SKM-1 treated with dmso at 0.1 percent for 144 hours (cell line): ENCODE measurements at regions not wholly inside any gene's neighbourhood (a gene's known extent, or its start where the extent isn't known, plus 50 kb on each side); places are given as distances from the start of the nearest gene placed in this dataset.
"Not testable (repeated sequence)": the region's sequence is repeated elsewhere in the genome, so short reads cannot be mapped to it uniquely, and the experiment has no call there.

Experiments
- DNase-seq: peaks from one replicate; lab custom pipeline; 2025; ENCODE audit not compliant: unreplicated experiment; lab: John Stamatoyannopoulos, UW

DNA sequence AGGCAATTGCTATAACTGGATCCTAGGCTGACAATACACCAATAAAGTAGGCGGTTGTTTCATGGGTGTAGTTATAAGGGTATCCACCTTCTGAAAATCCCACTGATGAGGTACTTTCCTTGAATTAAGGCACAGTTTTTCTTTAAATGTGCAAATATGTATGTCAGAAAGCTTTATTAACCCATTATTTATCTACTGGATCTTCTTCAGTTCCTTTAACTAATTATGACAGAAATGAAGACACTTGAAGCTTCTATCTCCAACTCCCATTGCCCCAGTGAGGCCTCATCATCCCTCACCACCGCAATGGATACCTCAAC is 159.6 kb upstream of the KLF3 start:
- no peak for DNase-seq

GRCh38 chr4:38509551-38509950 is 154.4 kb upstream of the KLF3 start:
- no peak for DNase-seq

DNA sequence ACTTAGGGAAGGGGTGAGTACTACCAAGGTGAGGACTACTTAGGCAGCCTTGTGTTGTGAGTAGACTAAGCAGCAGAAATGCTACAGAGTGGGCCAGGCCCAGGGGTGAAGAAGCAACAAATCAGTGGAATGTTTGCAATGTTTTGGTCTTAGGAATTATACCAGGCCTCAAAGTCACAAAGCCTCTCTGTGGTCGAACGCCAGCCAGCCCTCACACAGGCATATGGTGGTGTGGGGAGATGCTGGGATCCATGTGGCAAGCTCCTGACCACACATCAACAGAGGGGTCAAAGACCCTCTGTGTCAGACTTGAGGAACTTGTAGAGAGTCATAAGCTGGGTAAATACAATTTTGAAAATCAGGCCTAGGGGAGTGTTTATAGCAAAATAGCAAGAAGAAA is 153.8 kb upstream of the KLF3 start:
- DNase-seq, result no peak

DNA sequence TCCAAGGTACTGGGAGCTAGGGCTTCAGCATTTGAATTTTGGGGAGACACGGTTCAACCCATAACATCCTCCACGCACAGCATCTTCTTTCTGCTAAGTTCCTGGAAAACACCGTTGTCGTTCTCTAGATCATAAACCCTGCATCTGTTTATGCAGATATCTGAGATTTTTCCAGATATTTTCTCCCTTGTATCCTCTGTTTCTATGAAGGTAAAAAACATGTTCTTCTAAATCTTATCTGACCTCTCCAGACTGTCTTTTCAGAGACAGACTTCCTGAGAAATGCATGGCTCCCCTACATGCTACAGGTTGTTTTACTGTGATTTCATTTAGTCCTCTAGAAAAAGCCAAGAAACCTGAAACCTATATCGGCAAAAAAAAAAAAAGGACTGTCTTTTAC is 152.3 kb upstream of the KLF3 start:
- DNase-seq, result no peak

- no peak for DNase-seq
Measured at GRCh38 chr4:38512840-38513239, 151.2 kb upstream of the KLF3 start.

DNA sequence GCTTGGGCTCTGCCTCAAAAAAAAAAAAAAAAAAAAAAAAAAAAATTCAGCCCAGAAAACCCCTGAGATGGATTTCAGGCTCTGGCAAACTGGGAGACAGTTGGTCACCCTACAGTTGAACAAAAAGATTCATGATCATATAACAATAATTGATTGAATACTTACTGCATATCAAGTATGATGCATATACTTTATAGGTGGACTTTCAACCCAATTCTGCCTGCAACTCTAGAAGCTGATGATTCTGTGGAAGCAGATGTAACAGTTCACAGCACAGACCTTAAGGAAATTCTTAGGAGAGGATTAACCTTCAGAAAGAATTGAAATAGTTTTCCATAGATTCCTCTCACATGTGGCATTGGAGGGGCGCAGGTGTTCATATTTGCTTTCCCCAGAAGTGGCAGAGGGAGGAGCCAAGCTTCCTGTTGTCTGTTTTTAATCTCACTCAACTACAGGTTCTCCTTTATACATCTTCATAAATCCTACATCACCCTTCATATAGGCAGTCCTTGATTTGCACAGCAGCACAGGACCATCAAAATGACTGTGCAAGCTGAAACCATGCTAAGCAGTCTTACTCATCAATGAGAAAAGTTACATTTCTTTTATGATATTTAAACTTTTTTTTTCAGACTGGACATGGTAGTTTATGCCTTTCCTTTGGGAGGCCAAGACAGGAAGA is 149.4 kb upstream of the KLF3 start:
- DNase-seq, result no peak

DNA sequence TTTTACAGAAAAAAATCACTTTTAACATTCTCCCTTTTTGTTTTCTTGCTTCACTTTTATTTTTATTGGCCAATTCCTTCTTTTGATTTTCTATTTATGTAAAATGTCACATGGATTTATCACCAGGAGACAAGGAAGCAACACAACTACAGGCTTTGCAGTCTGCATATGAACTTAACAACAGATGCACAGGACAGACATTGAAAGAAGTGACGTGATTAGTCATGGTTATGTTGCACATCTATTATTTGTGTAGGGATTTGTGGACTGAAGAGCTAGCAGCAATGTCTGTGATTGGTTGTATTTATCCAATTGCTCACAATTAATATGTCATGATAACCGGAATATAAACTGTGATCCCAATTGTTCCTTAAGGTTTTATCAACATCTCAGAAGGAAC is 147.8 kb upstream of the KLF3 start:
- DNase-seq, result no peak

- DNase-seq, result peak; percentile 8
Measured at GRCh38 chr4:38519666-38520065, 144.3 kb upstream of the KLF3 start.

DNA sequence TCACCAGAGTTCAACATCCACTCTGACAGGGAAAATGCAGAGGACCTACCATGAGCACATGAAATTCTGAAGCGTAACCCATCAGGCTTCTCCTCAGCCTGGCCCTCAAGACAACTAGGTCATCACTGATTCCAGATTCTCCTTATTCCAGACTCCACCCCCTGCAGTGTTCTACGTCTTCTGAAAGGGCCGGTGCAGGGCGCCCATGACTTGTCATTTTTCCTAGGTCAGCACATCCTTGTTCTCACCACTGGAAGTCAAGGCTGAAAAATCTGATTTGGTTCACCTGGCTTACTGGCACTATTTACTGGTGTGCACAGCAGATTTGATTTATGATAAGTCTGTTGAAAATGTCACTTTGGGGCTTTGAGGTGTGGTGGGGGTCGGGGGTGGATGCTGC is 140.9 kb upstream of the KLF3 start:
- no peak for DNase-seq

DNA sequence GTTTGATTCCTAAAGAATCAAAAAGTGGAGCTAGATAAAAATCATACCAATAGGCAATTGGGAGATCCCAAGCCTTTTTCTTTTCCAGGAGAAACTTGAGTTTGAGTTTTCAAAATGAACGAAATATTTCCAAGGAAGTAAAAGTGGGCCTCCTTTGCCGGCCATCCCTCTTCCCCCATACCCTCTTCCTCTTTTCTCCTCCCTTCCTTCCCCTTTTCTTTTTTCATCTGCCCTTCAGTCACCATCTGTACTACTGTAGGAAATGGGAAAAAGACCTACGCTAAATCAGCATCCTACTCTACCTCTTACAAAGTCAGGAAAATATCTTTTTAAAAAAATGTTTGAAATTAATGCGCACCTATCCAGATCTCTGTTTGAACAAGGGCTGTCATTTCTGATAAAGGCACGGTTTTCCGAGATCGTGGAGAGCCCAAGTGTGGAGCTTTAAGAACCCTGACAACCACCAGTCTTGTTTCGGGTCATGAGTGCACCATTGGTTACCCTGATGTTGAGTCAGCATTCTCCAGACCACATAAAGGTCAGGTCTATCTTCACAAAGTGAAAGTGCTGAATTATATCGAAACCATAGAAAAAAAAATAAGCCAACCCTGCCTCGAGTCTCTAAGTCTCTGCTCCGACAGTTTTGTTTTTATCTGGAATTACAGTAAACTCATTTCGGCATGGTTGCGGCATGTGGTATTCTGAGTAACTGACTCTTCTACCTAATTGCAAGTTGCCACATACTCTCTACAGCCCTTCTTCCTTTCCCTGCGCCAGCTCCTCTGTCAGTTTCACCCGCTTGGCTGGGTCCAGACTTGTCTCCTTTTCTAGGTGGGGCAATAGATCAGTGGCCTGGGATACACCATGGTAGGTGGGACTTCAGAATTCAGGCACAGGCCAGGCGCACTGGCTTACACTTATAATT is 140.2 kb upstream of the KLF3 start:
- DNase-seq, result peak; percentile 34

GRCh38 chr4:38526412-38526811 is 137.6 kb upstream of the KLF3 start:
- no peak for DNase-seq

DNA sequence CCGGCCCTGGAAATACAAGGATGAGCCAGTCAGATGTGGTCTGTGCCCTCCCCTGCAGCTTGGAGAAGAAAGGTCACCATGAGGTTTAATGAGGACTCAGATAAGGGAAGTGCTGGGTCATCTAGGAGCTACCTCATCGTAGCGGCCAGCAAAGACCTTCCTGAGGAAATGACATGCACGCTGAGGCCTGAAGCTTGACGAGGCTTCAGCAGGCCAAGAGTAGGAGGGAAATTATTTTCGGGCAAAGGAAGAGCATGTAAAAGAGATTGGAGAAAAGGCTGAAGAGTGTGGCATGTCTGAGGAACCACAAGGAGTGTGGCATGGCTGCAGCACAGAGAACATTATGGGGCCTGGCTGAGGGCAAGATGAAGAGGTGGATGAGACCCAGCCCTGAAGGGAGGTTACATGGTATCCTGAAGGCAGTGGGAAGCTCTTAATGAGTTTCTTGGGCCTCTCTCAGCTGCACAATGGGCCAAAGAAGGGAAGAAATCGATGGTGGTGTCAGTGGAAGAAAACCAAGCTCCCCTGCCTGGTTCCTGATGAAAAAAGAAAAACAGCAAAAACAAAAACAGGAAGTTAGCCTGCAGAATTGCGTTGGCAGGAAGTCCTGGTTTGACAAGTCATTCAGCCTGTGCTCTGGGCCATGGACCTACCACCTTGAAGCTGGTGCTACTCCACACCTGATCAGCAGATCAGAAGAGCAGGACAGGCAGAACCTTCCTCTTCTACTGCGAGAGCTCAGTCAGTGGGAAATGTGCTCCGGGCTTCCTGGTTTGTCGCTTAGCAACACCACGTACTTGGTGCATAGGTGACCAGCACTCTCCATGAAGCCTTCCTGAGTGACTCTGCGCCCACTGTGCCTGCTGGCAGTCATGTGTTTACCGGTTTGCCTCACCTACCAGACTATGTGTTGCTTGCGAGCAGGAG is 134.5 kb upstream of the KLF3 start:
- peak; percentile 93 for DNase-seq

- DNase-seq, result no peak
Measured at GRCh38 chr4:38530486-38530885, 133.5 kb upstream of the KLF3 start.

DNA sequence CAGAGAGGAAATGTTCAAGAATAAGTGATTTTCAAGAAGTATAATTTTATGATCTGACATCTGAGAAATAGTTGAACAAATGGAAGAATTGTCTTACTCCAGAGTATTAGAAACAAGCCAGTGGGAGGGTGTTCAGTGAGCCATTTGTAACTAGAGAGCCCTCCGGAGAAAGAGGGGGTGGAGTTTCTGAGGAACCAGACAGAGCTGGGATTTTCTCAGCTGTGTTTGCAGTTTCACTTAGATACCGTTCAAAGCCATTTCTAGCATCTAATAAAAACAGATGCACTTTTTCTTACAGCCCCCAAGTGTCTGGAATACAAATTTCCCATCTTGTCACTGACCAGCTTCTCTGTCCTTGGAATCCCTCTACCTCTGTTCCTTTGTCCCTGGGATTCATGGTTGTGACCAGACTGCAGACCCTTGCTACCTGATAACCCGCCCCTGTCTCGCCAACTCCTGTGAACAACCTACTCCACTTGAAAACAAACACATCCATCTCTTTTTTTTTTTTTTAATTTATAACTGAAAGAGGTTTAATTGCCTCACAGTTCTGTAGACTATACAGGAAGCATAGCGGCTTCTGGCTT is 132.8 kb upstream of the KLF3 start:
- DNase-seq, result no peak

DNA sequence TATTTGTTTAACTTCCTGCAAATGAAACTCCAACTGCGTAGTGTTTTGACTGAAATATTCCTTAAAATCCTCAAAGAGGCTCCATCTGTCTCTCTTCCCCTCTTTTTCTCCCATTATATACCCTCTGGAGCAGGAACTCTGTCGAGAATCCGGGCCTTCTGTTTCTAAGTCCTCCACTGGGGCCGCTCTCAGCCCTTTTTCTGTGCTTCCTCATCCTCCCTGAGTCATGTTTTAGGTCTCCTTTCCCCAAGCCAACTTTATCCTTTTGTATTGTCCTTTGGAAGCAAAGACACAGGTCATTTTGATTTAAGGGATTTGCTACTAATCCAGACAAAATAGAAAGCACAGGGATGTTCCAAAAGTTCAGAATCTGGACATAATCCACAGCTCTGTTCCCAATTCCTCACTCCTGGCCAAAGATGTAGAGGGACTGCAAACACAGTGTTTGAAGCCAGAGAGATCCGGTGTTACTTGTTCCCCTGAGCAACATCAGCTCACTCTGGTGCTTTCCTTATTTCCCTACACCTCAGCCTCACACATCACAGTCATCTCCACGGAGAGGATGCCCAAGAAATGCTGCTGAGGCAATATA is 131.0 kb upstream of the KLF3 start:
- no peak for DNase-seq

GRCh38 chr4:38534344-38535045 is 129.5 kb upstream of the KLF3 start:
- DNase-seq, result no peak

- DNase-seq, result not testable (repeated sequence)
Measured at GRCh38 chr4:38535071-38535470, 128.9 kb upstream of the KLF3 start.

DNA sequence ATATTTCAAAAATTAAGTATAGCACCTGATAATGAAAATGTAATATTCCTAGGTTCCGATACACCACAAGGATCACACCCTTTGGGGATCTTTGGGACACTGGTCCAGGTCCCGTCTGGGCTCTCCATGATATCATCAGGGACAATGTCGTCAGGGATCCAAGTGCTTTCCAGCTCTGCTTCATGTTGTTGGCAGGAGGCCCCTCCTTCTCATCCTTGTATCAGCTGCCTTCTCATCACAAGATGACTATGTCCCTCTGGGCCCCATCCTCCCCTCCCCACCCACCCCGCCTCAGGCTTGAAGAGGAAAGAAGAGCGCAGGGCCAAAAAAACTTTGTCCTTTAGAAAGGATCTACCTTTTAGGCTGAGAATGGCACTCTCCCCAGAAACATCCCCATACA is 128.3 kb upstream of the KLF3 start:
- no peak for DNase-seq

DNA sequence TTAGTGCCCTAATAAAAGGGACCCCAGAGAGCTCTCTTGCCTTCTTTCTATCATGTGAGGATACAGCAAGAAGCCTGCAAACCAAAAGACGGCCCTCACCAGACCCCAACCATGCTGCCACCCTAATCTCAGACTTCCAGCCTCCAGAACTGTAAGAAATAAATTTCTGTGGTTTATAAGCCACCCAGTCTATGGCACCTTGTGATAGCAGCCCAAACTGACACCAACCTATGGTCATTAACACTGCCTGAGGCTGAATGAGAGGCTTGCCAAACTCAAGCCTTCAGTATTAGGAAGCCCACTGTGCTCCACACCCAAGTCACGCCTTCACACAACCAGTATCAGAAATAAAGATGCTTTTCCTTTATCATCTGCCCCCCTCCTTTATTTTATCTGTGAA is 127.3 kb upstream of the KLF3 start:
- no peak for DNase-seq

DNA sequence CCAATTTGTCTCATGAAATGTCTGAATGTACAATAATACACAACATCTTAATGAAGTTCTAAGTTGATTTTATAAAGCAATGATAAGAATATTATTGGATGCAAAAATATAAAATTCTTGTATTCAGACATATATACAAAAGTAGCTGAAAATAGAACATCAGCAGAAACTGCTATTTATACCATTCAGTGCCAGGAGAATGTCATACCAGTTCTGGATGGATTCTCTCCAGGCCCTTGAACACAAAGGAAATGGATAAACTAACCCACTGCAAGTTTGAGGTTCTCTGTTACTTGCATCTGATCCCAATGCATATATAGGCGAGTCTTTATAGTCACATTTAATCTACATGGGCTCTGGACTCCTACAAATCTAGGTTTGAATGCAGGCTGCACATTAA is 126.3 kb upstream of the KLF3 start:
- DNase-seq, result no peak
